Jurkat, Clone E6-1 (cell line): ENCODE measurements at regions not wholly inside any gene's neighbourhood (a gene's known extent, or its start where the extent isn't known, plus 50 kb on each side); places are given as distances from the start of the nearest gene placed in this dataset.

Experiments
- DNase-seq: peaks from one replicate; pipeline ENCODE4 v3.0.0-alpha.2; 2011; ENCODE audit warnings: low read depth, low spot score
- H3K4me3 ChIP-seq: 2 replicates; pipeline ENCODE4 v1.5.1; 2011; ENCODE audit warnings: mild to moderate bottlenecking, low read length, control low read depth, moderate library complexity

DNA sequence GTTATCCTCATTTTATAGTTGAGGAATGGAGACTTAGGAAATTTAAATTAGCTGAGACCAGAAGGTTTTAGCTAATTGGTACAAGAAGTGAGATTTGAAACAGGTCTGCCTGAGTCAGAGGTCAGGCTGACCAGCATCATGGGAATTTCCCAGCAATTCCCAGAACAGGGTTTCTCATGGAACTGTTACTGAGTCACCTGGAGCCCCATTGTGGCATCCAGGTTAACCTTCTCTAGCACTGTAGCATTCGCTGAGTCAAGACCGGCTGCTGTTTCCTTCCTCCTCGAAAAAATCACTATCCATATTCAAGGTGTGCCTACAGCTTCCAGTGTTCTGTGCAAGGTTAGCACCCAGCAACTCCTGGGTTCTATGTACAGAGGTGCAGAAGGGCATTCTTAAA is 238.0 kb upstream of the MAN1A1 start:
- DNase-seq = no peak
- no peak overlapping the region for H3K4me3 ChIP-seq

DNA sequence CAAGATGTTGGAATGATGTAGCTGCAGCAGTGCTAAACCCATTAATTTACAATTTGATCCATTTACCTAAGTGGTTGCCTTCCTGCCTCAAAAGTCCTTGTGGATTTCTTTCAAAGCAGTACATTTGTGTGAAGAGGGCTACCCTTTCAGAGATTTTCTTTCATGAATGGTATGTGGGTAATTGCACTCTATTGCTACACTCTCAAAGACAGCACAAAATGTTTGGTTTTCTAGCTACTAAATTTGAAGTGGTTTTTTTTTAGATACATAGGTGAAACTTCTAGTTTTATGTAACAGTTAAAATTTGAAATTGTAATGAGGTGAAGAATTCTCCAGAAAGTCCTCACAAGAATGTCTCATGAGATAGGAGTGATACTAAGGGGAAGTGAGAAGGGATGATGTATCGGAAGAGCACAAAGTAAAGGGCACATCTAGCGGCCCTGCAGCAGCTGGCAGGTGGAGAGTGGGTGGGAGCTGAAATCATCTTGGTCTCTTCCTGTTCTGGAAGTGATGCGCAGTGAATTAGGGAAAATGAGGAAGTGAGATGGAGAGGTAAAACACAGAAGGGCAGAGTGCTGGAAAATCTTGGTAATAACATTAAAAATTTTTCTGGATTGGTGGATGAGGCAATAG is 236.8 kb upstream of the MAN1A1 start:
- DNase-seq = no peak
- no peak overlapping the region for H3K4me3 ChIP-seq

DNA sequence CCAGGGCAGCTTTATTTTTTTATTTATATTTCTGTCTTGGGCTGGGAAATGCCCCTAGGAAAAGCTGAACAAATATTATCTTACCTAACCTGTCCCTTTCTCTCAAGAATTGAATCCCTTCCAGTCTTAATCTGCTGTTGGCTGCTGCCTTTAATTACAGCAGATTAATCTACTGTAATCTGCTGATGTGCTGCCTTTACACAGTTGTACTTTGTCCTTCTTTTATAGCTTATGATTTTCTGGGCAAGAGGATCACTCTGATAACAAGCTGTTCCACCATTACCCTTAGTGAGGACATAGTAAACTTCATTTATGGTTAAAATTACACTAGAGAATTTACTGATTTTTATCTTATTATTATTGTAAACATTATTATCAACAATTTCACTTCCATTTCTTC is 234.5 kb upstream of the MAN1A1 start:
- DNase-seq = no peak
- H3K4me3 ChIP-seq = no peak overlapping the region

DNA sequence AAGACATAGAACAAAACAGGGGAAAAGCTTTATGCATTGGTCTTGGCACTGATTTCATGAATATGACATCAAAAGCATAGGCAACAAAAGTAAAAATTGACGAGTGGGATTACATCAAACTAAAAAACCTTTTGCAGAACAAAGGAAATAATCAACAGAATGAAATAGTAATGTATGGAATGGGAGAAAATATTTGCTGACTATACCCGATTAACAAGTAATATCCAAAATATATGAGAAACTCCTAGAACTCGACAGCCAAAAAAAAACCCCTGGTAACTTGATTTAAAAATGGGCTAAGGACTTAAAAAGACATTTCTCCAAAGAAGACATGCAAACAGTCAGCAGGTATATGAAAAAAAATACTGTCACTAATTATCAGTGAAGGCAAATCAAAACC is 231.7 kb upstream of the MAN1A1 start:
- H3K4me3 ChIP-seq = no peak overlapping the region
- DNase-seq = no peak

DNA sequence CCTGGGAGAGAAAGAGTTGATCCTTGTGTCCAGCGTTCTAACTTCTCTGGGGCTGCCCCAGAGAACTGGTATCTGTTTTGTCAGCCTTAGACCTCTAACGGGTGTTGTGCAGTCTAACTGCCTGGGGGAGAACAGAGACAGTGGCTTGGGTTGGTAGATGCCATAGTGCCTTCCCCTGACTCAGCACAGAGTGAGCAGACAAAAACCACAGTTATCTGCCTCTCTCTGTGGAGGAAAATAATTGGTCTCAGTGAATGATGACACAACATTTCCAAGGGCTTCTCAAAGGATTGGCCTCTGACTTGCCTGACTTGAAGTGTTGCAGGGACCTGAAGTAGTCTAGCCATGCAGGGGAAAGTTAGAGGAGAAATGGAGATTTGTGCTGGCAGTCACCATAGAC is 226.2 kb upstream of the MAN1A1 start:
- DNase-seq = no peak
- no peak overlapping the region for H3K4me3 ChIP-seq

DNA sequence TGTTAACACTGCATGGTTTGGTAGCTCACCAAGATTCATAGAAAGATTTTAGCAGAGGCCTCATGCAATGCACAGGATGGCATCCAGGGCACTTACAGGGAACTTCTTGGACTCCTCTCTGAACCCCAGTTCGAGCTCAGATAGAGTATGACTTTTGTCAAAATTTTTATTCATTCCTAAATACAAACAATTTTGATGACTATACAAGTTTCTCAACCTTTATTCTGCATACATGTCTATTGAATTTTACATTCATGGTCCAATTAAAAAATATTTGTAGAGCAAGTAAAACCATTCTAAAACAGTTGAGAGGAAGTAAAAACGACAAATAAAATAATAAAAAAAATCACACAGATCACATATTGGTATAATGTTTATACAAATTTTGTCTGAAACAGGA is 219.0 kb upstream of the MAN1A1 start:
- no peak for DNase-seq
- no peak overlapping the region for H3K4me3 ChIP-seq

DNA sequence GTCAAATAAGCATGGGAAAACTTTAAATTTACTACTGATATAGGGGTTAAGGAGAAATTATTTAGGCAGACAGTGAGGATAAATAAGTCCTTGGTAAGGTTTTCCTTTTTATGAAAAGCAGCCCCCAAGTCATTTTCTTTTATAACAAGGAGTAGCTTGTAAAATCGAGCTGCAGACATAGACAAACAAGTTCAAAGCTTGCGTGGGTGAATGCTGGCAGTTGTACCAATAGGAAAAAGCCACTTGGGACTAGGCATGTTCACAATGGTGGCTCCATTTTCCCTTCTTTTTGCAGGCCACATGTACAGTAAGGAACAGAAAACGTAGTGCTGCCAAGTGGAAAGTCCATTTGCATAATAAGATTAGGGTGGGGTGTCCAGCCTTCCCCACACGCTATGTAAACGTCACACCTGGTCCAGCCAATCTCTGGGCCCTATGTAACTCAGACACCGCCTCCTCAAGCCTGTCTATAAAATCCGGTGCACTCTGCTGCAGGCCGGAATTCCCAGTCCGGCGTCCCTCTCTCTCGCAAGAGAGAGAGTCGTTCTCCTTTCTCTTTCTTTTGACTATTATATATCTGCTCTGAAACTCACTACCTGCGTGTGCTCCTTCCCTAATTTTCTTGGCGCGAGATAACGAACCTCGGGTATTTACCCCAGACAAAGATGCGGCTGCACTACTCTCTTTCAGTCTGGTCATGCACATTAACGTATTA is 217.1 kb upstream of the MAN1A1 start:
- DNase-seq = no peak
- no peak overlapping the region for H3K4me3 ChIP-seq

DNA sequence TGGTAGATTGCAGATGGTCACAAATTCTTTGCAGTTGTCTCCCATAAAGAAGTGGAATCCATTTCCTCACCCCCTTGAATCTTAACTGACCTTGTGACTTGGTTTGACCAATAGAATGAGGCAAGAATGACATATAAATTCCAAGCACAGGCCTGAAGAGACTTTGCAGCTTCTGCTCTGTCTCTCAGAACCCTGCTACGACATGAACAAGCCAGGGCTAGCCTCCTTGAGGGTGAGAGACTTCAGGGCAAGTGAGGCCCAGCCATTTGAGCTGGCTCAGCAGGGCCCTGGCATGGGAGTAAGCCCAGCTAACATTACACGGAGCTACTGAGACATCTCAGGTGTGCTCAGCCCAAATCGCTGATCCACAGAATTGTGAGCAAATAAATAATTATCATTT is 216.3 kb upstream of the MAN1A1 start:
- no peak for DNase-seq
- H3K4me3 ChIP-seq = no peak overlapping the region

DNA sequence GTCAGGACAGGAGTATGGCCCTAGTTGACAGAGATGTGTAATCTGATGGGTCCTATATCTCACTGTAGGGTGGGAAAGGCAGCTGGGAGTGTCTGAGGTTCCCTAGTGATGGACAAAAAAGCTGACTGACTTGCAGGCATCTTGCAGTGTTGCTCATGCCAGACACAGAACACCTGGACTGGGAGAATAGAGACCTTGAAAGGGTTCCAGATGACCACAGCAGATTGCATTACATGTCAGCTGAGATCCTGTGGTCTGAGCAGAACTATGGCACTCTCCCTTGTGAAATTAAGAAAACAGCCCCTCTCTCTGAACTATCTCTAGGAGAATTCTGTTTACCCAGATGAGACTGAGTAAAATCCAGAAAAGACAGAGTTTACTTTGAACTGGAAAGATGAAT is 212.6 kb upstream of the MAN1A1 start:
- no peak for DNase-seq
- H3K4me3 ChIP-seq = no peak overlapping the region

DNA sequence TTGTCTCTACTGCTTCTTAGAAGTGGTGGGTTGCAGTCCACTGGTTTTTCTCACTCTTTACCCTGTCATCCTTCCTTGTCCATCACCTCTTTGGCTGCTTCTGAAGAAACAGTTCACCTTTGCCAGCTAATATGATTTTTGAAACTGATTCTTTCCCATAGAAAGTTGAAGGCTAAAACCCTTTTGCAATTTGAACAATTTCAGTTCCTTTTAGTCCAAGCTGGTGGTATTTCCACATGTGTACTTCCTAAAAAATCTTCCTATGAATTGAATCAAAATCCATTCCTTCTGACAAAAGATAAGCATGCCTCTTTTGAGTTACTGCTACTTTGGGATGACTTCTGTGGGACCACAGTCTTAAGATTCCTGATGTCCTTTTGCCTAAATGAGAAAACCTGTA is 210.0 kb upstream of the MAN1A1 start:
- DNase-seq = no peak
- no peak overlapping the region for H3K4me3 ChIP-seq

DNA sequence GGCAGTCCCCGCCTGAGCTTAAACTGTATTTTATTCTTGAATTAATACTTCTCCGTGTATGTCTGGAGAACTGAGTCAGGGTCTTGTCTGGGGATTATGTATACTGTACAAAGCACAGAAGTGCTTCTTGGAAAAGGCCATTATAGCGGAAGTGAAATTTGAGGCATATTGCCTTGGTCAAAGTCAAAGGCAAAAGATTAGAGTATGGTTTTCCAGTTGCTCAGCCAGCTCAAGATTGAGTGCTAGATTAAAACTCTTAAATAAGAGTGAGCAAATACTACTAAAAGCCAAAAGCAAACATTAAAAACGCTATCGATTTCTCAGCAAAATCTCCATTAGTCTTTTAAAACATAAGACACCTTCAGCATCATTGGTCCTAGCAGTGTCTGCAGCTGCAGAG is 207.7 kb upstream of the MAN1A1 start:
- H3K4me3 ChIP-seq = no peak overlapping the region
- DNase-seq = no peak

DNA sequence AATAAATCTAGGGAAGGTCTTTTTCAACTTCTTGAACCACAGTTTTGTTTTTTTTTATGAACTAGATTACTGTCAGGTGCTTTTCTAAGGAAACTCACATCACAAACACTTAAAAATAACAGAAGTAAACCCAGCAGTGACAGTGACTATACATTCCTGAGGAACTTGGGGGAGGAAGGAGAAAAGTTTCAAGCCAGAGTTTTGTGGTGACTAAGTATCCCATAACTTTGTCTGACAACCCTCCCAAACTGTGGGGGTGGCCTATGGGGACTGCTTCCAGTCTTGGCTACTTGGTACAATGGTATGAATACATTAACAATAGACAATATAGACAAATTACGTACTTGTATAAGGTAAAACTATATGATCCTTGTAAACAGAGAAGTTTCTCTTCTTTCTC is 202.5 kb upstream of the MAN1A1 start:
- H3K4me3 ChIP-seq = no peak overlapping the region
- no peak for DNase-seq

DNA sequence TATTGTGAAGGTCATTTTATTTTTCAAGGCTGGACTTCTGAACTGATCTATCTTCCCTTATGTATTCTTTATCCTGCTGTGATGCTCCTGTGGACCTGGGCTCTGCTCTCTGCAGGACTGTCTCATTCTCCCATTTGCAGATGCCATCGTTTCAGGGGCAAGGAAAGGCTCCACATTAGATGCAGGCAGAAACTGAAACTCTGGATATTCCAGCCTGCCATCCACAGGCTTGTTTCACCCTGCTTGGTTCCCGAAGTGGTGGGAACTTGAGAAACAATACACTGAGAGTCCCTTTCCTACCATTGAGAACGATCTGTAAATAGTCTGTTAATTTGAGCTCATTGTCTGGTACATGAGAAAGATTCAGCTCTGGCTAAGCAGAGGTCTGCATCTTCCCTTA is 197.5 kb upstream of the MAN1A1 start:
- DNase-seq = no peak
- H3K4me3 ChIP-seq = no peak overlapping the region

DNA sequence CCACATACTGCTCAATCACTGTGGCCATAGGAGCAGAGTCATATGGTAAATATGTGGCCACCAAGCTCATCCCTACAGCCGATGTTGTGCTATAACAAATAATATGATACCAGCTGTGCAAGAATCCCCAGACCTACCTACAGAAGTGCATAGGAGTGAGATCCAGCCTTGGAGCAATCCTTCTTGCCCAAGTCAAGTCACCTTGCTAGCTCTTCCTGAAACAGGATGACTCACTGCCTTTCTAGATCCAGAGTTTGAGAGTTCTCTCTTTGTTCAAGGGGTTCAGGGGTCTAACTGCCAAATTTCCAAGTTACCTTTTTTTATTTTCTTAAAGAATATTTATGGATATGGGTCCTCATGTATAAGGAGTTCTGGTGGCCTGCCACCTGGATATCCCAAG is 195.7 kb upstream of the MAN1A1 start:
- no peak for DNase-seq
- no peak overlapping the region for H3K4me3 ChIP-seq

DNA sequence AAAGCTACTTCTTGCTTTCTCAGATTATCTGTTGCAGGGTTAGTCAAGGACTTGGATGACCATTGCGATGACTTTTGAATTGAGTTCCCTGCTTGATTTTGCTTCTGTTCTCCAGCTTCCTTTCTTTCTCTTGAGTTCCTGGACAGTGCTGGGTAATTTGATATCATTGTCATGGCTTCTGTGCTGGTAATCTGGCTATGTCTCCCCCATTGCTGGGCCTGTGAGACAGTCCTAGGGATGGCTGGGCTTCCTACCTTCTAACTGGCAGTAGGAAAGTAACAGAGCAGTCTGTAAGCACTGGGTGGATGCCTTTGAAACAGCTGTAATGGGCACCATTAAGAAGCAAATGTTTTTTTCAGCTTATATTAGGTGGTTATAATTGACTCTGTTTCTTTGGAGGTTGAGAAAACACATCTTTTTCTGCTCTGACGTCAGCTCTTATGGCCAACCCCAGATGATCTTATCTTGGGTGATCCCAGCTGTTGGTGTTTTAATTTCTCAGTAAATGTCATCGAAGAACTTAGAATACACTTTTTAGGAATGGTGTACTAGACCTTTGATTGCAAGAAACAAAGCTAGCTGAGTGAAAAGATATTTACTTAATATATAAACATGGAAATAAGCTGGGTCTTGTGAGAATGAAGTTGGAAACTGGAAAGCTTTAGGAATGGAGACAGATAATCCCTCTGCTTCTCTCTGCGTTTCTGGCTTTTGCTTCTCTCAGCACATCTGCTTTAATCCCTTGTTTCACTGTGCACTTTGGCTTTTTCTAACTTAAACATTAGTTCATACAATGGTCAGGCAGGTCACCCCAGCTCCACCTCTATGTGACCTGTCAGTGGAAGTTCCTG is 195.0 kb upstream of the MAN1A1 start:
- DNase-seq = no peak
- no peak overlapping the region for H3K4me3 ChIP-seq

DNA sequence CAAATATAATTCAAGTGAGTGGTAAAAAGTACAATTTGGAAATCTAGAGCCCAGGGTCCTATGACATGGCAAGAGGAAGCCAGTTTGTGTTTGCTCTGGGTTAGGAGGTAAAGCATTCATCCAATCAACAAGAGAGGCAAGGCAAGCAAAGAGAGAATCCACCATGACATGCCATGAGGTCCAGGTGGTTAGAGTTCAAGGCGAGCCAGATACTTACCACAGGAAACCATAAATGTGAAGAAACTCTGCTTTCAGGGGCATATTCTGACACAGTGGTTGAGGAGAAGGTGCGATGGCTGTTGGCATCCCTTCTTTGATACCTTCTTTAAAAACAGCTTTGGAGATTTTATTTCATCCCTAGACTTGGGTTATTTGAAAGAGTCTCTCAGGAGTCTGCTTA is 193.8 kb upstream of the MAN1A1 start:
- no peak overlapping the region for H3K4me3 ChIP-seq
- DNase-seq = peak; percentile 14

DNA sequence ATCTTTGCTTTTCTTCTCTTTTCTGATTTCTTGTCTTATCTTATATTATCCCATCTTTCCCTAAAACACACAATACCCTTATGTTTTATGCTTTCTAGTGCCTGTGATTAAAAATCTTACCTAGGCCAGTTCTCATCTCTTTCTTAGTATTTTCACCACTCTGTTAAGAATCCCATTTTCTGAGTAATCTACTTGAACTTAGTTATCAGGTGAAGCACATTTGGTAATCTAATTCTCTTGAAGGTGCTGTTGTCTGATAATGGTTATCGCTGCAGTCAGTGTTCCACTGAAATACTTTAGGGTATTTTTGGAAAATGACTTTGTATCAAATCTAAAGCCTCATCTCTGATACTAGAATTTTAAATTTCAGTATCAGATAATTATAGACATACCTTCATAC is 192.5 kb upstream of the MAN1A1 start:
- DNase-seq = no peak
- no peak overlapping the region for H3K4me3 ChIP-seq

DNA sequence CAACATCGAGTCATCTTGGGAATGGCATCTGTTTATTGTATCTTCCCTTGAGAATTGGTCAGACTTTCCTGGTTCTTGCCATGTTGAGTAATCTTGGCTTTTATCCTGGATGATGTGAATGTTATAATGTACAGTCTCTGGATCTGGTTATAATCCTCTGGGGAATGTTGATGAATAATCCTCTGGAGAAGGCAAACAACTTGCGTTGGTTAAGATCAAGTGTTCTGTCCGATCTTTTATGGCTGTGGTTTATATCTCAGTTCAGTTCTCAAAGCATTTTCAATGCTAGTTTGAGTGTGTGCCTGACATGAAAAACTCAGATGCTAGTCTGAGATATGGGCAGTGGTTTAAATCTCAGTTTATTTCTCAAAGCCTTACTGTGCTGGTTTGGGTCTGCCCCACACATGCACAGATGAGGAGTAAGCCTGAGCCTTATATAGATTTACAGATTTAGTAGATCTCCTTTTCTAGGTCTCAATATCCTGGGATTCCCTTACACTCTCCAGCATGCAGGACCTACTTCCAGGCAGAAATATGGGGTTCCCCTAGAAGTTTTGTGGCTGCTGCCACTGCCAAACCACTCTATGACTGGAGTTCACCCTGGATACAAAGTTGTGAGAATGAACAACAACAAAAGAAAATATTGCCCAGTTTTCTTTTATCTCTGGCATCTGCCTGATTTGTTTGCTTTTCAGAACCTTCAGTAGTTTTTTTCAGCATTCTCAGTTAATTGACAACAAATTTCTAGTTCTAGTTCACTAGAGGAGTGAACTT is 191.8 kb upstream of the MAN1A1 start:
- H3K4me3 ChIP-seq = no peak overlapping the region
- no peak for DNase-seq

DNA sequence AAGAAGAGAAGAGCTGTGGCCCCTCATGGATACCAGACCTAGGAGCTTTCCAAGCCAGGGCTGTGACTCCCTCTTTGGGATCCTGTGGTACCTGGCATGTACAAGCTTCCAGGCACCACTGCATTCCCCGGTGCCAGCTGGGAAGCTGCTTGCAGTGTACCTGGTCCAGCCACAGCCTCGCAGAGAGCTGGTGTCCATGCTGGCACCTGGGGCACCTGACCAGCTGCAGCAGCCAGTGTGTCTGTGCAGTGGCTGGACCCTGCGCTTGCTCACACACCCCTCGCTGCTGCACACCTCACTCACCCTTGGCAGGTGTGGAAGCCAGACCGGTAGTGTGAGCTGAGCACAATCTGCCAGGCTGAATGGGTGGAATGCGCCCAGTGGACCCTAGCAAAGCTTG is 190.9 kb upstream of the MAN1A1 start:
- no peak overlapping the region for H3K4me3 ChIP-seq
- no peak for DNase-seq
